ENCODE measurements at regions not wholly inside any gene's neighbourhood (a gene's known extent, or its start where the extent isn't known, plus 50 kb on each side); places are given as distances from the start of the nearest gene placed in this dataset.

GRCh38 chr1:215444715-215445414, 122.2 kb upstream of the KCTD3 start:
- no peak for FAIRE-seq
- no peaks in the 10 kb centered on the region for H3K36me3 ChIP-seq (ENCODE audit: control insufficient read depth in 2 of 2, insufficient read depth in 2 of 2, low read length in 1 of 2)
- H3K27me3 ChIP-seq (replicated peaks in 1 of 2; ENCODE audit: control insufficient read depth in 2 of 2, insufficient read depth in 2 of 2, low read length in 1 of 2): no peaks in the 10 kb centered on the region
- SMC1A ChIA-PET (ENCODE audit: uncharacterized antibody, unreplicated experiment): interaction anchor here (1.0 kb wide), 1 partner anchor 551 kb away, joined by 3 read pairs; no protein-coding TSS in a partner anchor
- H3K4me2 ChIP-seq (ENCODE audit: control insufficient read depth, insufficient read depth): no peak overlapping the region
- H3K4me3 ChIP-seq: no peak overlapping the region
- H3K9ac ChIP-seq (ENCODE audit: control insufficient read depth, insufficient read depth, low read length): no peak overlapping the region
- POLR2A ChIA-PET: no interaction called here
- H3K27ac ChIP-seq (ENCODE audit: control insufficient read depth, insufficient read depth): no peak overlapping the region
- CTCF ChIA-PET: no interaction called here
- WGBS (ENCODE audit: insufficient coverage, insufficient replicate concordance, low lambda C conversion rate, missing lambda C conversion rate): 0% methylated on average over 2 of the region's 2 CpGs
- H3K79me2 ChIP-seq (ENCODE audit: control insufficient read depth, insufficient read depth, low read length): no peaks in the 10 kb centered on the region
- in situ Hi-C loops (cut with MboI): no loop called here
- RAD21 ChIA-PET (ENCODE audit: unreplicated experiment): interaction anchor here (0.6 kb wide), 1 partner anchor 50 kb away, joined by 3 read pairs; no protein-coding TSS in a partner anchor
- H2AFZ ChIP-seq (ENCODE audit: control insufficient read depth, low read depth, low read length): no peak overlapping the region
- H3K4me1 ChIP-seq (ENCODE audit: control insufficient read depth, insufficient read depth, low read length): no peaks in the 10 kb centered on the region
- TF ChIP-seq MXI1 (IDR thresholded peaks at IDR 0.05; ENCODE audit: low read depth, low read length) (no peak), RAD21 (IDR thresholded peaks at IDR 0.05; ENCODE audit: insufficient read depth, low read depth, low read length) (no peak), FOS (IDR thresholded peaks at IDR 0.05; ENCODE audit: borderline replicate concordance, extremely low read depth, insufficient read length) (no peak), TAF1 (IDR thresholded peaks at IDR 0.05; ENCODE audit: borderline replicate concordance, low read depth, low read length) (no peak), FOXM1 (IDR thresholded peaks at IDR 0.05; ENCODE audit: low read depth, low read length) (no peak), BCL3 (IDR thresholded peaks at IDR 0.05; ENCODE audit: borderline replicate concordance, insufficient read depth, low read depth, low read length, poor library complexity, severe bottlenecking) (no peak), KAT2A (conservative IDR thresholded peaks at IDR 0.05; ENCODE audit: control insufficient read depth, low read depth, low read length) (no peak), ASH2L (IDR thresholded peaks at IDR 0.05; ENCODE audit: borderline replicate concordance, low read depth) (no peak), RB1 (IDR thresholded peaks at IDR 0.05; ENCODE audit: borderline replicate concordance) (no peak), SMC3 (IDR thresholded peaks at IDR 0.05; ENCODE audit: borderline replicate concordance, low read length) (no peak), KLF5 (IDR thresholded peaks at IDR 0.05; ENCODE audit: partially characterized antibody) (no peak), NFYA (IDR thresholded peaks at IDR 0.05; ENCODE audit: borderline replicate concordance, low read depth, low read length) (no peak), GABPA (IDR thresholded peaks at IDR 0.05; ENCODE audit: low read depth) (no peak), MYB (IDR thresholded peaks at IDR 0.05; ENCODE audit: borderline replicate concordance, low read depth, low read length) (no peak), ELK1 (IDR thresholded peaks at IDR 0.05; ENCODE audit: low read depth, low read length) (no peak), TCF12 (IDR thresholded peaks at IDR 0.05; ENCODE audit: low read depth, low read length) (no peak), ZBTB4 (CRISPR knock-in tag; IDR thresholded peaks at IDR 0.05) (no peak)
- H4K20me1 ChIP-seq (ENCODE audit: control insufficient read depth, insufficient read depth): no peaks in the 10 kb centered on the region
- intact Hi-C loops (cut with micrococcal nuclease; ENCODE audit: unreplicated experiment): no loop called here
- no peak for ATAC-seq
- H3K9me3 ChIP-seq (replicated peaks; ENCODE audit: control insufficient read depth, insufficient read depth, low read length): no peaks in the 10 kb centered on the region
- BruUV-seq (replicated peaks): no TSS peak
- no peak for DNase-seq (ENCODE audit: low read depth, low spot score)
